AG09319 (cell line): ENCODE measurements at regions not wholly inside any gene's neighbourhood (a gene's known extent, or its start where the extent isn't known, plus 50 kb on each side); places are given as distances from the start of the nearest gene placed in this dataset.

Experiments
- DNase-seq: peaks from one replicate; pipeline ENCODE4 v3.0.0-alpha.2; 2010; ENCODE audit warnings: low read depth; ENCODE audit errors: extremely low read depth
- CTCF ChIP-seq: IDR thresholded peaks from 2 replicates; pipeline ENCODE4 v1.5.1; 2011; ENCODE audit warnings: low read depth, mild to moderate bottlenecking, inconsistent platforms, low read length, moderate library complexity

GRCh38 chr6:169869301-169869700 lies 117.9 kb downstream of the ERMARD start:
- TF ChIP-seq CTCF = no peak
- DNase-seq = no peak

- no peak for TF ChIP-seq CTCF
- DNase-seq = no peak
Observed at GRCh38 chr6:169868458-169868857, 117.0 kb downstream of the ERMARD start.

GRCh38 chr6:169867751-169868191 lies 116.3 kb downstream of the ERMARD start:
- TF ChIP-seq CTCF = no peak
- no peak for DNase-seq

- no peak for TF ChIP-seq CTCF
- no peak for DNase-seq
Observed at GRCh38 chr6:169866668-169867521, 115.5 kb downstream of the ERMARD start.

GRCh38 chr6:169866140-169866534 lies 114.7 kb downstream of the ERMARD start:
- no peak for TF ChIP-seq CTCF
- DNase-seq = no peak

- no peak for DNase-seq
- TF ChIP-seq CTCF = no peak
Observed at GRCh38 chr6:169865346-169866139, 114.1 kb downstream of the ERMARD start.
